Esophagus squamous epithelium (tissue), 5 donors: ENCODE measurements at regions not wholly inside any gene's neighbourhood (a gene's known extent, or its start where the extent isn't known, plus 50 kb on each side); places are given as distances from the start of the nearest gene placed in this dataset.

Source experiments
- DNase-seq: peaks from one replicate; lab custom pipeline; 2025; lab: John Stamatoyannopoulos, UW
- H3K27ac ChIP-seq, 4 donors: fragments of 200-600 bp; sonication (generic); one replicate each; pipeline ENCODE4 v1.5.1; 2016 to 2019; ENCODE audit warnings: mild to moderate bottlenecking in 1 of 4
- H3K27me3 ChIP-seq, 4 donors: fragments of 200-600 bp; sonication (generic); 1 replicate in 3 of 4; 2 replicates in 1 of 4; pipeline versions ENCODE4 v1.5.1 to v1.6.0; 2017 to 2021; ENCODE audit warnings: antibody characterized with exemption in 1 of 4
- H3K36me3 ChIP-seq, 3 donors: fragments of 200-600 bp; sonication (generic); one replicate each; pipeline ENCODE4 v1.5.1; 2016 to 2019
- H3K4me1 ChIP-seq, 3 donors: fragments of 200-600 bp; sonication (generic); one replicate each; pipeline ENCODE4 v1.5.1; 2017 to 2019
- H3K4me3 ChIP-seq, 4 donors: fragments of 200-600 bp; sonication (generic); 1 replicate in 3 of 4; 2 replicates in 1 of 4; pipeline ENCODE4 v1.5.1; 2016 to 2019; ENCODE audit warnings: mild to moderate bottlenecking in 2 of 4, moderate library complexity in 1 of 4
- H3K9me3 ChIP-seq, 3 donors: fragments of 200-600 bp; sonication (generic); one replicate each; pipeline ENCODE4 v1.5.1; 2016 to 2019
- POLR2A ChIP-seq, 4 donors: fragments of 450-650 bp; IDR thresholded peaks; one replicate each; pipeline ENCODE4 v1.6.1; 2017; ENCODE audit warnings: antibody characterized with exemption in 4 of 4, mild to moderate bottlenecking in 4 of 4, moderate library complexity in 3 of 4
- WGBS, 2 donors: methylation state at CpG; one replicate each; pipeline ENCODE4 v1.1.5; 2018; 5-methylcytosine and 5-hydroxymethylcytosine counted together
- intact Hi-C: fragments of 100-400 bp; cut with DNase I; formaldehyde crosslinking; loops from one replicate; pipeline ENCODE4 v1.15.0; 2022
- TF ChIP-seq, protein P1 (sequence below), 6 experiments: fragments of 450-650 bp in 4 of 6; fragments of 200-600 bp in 2 of 6; sonication (generic) in 2 of 6; IDR thresholded peaks; one replicate each; pipeline ENCODE4 v1.5.1; 2016 to 2019; ENCODE audit warnings: antibody characterized with exemption in 6 of 6, mild to moderate bottlenecking in 4 of 6, moderate library complexity in 4 of 6
- donor health status: DM: yes; HTN: yes; CAD: no.

DNA sequence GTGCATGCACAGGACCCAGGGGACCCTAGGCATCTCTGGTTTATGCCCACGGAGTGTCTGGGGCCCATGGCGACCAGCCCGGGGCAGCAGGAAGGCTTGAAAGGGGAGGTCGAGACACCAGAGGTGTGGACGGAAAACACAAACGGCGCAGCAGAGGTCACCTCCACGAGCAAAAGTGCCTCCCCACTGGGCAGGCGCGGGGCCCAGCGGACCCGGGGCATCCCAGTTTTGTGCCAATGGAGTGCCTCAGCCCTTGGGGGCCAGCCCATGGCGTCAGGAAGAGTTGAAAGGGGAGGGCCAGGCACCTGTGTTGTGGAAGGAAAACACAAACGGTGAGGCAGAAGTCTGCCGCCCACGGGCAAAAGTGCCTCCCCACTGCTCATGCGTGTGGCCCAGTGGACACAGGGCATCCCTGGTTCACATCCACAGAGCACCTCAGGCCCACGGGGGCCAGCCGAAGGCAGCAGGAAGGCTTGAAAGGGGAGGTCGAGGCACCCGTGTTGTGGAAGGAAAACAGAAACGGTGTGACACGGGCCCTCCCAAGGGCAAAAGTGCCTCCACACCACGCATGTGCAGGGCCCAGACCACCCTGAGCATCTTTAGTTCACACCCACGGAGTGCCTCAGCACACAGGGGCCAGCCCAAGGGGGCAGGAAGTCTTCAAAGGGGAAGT, 378.8 kb downstream of the ALG10 start:
- H3K4me1 ChIP-seq: no peaks in the 10 kb centered on the region
- H3K9me3 ChIP-seq: peaks cover 0 to 100% (median 92%) of the 10 kb centered on the region in 3 donors
- H3K27ac ChIP-seq: no peak overlapping the region
- no peaks in the 10 kb centered on the region for H3K36me3 ChIP-seq
- no peaks in the 10 kb centered on the region for H3K27me3 ChIP-seq
- WGBS, 2 donors: 50 to 66% methylated on average over 14 to 15 of the region's 25 CpGs
- no peak for DNase-seq
- intact Hi-C loops: no loop called here
- TF ChIP-seq POLR2A (IDR thresholded peaks at IDR 0.05): no peak
- TF ChIP-seq, protein P1, sequence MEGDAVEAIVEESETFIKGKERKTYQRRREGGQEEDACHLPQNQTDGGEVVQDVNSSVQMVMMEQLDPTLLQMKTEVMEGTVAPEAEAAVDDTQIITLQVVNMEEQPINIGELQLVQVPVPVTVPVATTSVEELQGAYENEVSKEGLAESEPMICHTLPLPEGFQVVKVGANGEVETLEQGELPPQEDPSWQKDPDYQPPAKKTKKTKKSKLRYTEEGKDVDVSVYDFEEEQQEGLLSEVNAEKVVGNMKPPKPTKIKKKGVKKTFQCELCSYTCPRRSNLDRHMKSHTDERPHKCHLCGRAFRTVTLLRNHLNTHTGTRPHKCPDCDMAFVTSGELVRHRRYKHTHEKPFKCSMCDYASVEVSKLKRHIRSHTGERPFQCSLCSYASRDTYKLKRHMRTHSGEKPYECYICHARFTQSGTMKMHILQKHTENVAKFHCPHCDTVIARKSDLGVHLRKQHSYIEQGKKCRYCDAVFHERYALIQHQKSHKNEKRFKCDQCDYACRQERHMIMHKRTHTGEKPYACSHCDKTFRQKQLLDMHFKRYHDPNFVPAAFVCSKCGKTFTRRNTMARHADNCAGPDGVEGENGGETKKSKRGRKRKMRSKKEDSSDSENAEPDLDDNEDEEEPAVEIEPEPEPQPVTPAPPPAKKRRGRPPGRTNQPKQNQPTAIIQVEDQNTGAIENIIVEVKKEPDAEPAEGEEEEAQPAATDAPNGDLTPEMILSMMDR (IDR thresholded peaks at IDR 0.05): no peak
- no peak overlapping the region for H3K4me3 ChIP-seq

DNA sequence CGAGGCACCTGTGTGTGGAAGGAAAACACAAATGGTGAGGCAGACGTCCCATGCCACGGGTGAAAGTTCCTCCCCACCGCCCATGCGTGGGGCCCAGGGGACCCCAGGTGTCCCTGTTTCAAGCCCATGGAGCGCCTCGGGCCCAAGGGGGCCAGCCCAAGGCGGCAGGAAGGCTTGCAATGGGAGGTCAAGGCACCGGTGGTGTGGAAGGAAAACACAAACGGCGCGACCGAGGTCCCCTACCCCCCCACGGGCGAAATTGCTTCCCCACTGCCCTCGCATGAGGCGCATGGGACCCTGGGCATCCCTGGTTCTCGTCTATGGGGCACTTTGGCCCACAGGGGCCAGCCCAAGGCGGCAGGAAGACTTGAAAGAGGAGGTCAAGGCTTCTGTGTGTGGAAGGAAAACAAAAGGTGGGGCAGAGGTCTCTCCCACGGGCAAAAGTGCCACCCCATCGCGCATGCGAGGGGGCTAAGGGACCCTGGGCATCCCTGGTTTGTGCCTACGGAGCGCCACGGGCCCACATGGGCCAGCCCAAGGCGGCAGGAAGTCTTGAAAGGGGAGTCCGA, 379.4 kb downstream of the ALG10 start:
- H3K4me1 ChIP-seq: no peaks in the 10 kb centered on the region
- WGBS, 2 donors: 54 to 70% methylated on average over 7 to 14 of the region's 28 CpGs
- TF ChIP-seq POLR2A (IDR thresholded peaks at IDR 0.05): no peak
- TF ChIP-seq, protein P1 (IDR thresholded peaks at IDR 0.05): no peak
- peaks cover 0 to 100% (median 92%) of the 10 kb centered on the region in 3 donors for H3K9me3 ChIP-seq
- no peak overlapping the region for H3K4me3 ChIP-seq
- H3K27ac ChIP-seq: no peak overlapping the region
- H3K27me3 ChIP-seq: no peaks in the 10 kb centered on the region
- intact Hi-C loops: no loop called here
- no peaks in the 10 kb centered on the region for H3K36me3 ChIP-seq
- DNase-seq: no peak

DNA sequence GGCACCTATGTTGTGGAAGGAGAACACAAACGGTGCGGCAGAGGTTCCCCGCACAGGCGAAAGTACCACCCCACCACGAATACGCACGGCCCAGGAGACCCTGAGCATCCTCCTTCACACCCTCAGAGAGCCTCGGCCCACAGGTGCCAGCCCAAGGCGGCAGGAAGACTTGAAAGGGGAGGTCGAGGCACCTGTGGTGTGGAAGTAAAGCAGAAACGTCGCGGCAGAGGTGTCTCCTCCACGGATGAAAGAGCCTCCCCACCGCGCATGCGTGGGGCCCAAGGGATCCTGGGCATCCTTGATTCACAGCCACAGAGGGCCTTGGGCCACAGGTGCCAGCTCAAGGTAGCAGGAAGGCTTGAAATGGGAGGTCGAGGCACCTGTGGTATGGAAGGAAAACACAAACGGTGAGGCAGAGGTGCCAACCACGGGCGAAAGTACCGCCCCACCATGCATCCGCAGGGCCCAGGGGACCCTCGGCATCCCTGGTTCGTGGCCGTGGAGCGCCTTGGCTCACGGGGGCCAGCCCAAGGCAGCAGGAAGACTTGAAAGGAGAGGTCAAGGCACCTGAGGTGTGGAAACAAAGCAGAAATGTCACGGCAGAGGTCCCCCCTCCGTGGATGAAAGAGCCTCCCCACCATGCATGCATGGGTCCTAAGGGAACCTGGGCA, 380.1 kb downstream of the ALG10 start:
- Histone ChIP-seq H3K4me3 (no peak overlapping the region), H3K4me1 (no peaks in the 10 kb centered on the region), H3K36me3 (no peaks in the 10 kb centered on the region), H3K9me3 (peaks cover 3 to 100% (median 88%) of the 10 kb centered on the region in 3 donors), H3K27me3 (no peaks in the 10 kb centered on the region), H3K27ac (no peak overlapping the region)
- intact Hi-C loops: no loop called here
- 69 to 72% methylated on average over 2 to 27 of the region's 30 CpGs for WGBS, 2 donors
- DNase-seq: no peak
- TF ChIP-seq POLR2A (IDR thresholded peaks at IDR 0.05): no peak
- TF ChIP-seq, protein P1 (IDR thresholded peaks at IDR 0.05): no peak

DNA sequence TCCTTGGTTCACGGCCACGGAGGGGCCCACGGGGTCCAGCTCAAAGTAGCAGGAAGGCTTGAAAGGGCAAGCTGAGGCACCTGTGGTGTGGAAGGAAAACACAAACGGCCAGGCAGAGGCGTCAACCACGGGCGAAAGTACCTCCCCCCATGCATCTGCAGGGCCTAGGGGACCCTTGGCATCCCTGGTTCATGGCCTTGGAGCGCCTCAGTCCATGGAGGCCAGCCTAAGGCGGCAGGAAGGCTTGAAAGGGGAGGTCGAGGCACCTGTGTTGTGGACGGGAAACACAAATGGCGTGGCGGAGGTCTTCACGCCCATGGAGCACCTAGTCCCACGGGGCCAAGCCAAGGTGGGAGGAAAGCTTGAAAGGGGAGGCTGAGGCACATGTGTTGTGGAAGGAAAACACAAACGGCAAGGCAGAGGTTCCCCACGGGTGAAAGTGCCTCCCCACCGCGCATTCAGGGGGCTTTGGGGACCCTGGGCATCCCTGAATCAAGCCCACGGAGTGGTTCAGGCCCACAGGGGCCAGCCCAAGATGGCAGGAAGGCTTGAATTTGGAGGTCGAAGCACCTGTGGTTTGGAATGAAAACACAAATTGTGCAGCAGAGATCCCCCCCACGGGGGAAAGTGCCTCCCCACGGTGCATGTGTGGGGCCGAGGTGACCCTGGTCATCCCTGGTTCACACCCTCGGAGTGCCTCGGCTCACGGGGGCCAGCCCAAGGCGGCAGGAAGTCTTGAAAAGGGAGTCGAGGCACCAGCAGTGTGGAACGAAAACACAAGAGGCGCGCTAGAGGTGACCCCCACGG, 380.8 kb downstream of the ALG10 start:
- Histone ChIP-seq H3K36me3 (no peaks in the 10 kb centered on the region), H3K4me3 (no peak overlapping the region), H3K27me3 (no peaks in the 10 kb centered on the region), H3K4me1 (no peaks in the 10 kb centered on the region), H3K27ac (no peak overlapping the region), H3K9me3 (peaks cover 4 to 100% (median 83%) of the 10 kb centered on the region in 3 donors)
- 75 to 78% methylated on average over 22 to 26 of the region's 33 CpGs for WGBS, 2 donors
- no peak for TF ChIP-seq POLR2A (IDR thresholded peaks at IDR 0.05)
- intact Hi-C loops: no loop called here
- no peak for DNase-seq

DNA sequence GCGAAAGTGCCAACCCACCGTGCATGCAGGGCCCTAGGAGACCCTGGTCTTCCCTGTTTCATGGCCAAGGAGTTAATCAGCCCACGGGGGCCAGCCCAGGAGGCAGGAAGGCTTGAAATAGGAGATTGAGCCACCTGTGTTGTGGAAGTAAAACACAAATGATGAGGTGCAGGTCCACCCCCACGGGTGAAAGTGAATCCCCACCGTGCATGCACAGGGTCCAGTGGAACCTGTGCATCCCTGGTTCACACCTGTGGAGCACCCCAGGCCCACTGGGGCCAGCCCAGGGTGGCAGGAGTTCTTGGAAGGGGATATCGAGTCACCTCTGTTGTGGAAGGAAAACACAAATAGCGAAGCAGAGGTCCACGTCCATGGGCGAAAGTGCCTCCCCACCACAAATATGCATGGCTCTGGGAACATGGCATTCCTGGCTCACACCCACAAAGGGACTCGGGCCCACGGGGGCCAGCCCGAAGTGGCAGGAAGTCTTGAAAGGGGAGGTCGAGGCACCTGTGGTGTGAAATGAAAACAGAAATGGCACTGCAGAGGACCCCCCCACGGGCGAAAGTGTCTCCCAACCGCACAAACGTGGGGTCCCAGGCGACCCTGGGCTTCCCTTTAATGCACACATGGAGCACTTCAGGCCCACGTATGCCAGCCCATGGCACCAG, 381.5 kb downstream of the ALG10 start:
- DNase-seq: no peak
- H3K9me3 ChIP-seq: peaks cover 4 to 100% (median 77%) of the 10 kb centered on the region in 3 donors
- intact Hi-C loops: no loop called here
- no peaks in the 10 kb centered on the region for H3K4me1 ChIP-seq
- WGBS, 2 donors: 45 to 57% methylated on average over 9 of the region's 19 CpGs
- TF ChIP-seq, protein P1 (IDR thresholded peaks at IDR 0.05): no peak
- TF ChIP-seq POLR2A (IDR thresholded peaks at IDR 0.05): no peak
- H3K4me3 ChIP-seq: no peak overlapping the region
- no peaks in the 10 kb centered on the region for H3K36me3 ChIP-seq
- no peaks in the 10 kb centered on the region for H3K27me3 ChIP-seq
- H3K27ac ChIP-seq: no peak overlapping the region
